ENCODE measurements at regions not wholly inside any gene's neighbourhood (a gene's known extent, or its start where the extent isn't known, plus 50 kb on each side); places are given as distances from the start of the nearest gene placed in this dataset.
"Not testable (repeated sequence)": the region's sequence is repeated elsewhere in the genome, so short reads cannot be mapped to it uniquely, and the experiment has no call there.

DNA sequence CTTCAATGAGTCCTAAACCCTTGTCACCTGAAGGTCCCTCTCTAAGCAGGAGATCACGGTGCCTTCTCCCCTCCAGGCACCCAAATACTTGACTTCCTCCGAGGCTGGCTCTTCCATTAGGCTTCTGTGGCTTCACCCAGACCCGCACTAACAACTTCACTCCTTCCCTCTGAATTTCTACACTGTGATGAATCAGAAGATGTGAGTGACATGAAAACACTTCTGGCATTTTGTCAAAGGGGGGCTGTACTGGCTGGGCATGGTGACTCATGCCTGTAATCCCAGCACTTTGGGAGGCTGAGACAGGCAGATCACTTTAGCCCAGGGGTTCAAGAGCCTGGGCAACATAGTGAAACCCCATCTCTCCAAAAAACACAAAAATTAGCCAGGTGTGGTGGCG, 72.6 kb upstream of the CNEP1R1 start:
- no peak for DNase-seq (ENCODE audit: low read depth)
- H3K4me3 ChIP-seq (ENCODE audit: low read length) = no peak overlapping the region
- TF ChIP-seq CTCF (conservative IDR thresholded peaks at IDR 0.05; ENCODE audit: low read length) = no peak

DNA sequence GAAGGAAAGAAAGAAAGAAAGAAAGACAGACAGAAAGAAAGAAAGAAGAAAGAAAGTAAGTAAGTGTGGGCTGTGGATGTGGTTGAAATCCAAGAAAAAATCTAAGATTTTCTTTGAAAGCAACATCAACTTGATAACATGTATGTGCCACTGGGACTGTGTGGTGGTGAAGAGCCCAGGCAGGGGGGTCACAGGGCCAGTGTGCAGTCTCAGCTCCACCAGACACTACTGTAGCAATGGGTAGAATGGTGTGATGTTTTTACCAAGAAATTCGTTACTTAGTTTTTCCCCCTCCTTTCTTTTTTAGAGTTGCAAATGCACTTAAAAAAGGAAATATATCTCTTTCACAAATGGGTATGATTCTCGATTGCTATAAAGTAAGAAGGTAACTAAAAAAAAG, 71.9 kb upstream of the CNEP1R1 start:
- no peak for TF ChIP-seq CTCF (conservative IDR thresholded peaks at IDR 0.05; ENCODE audit: low read length)
- DNase-seq (ENCODE audit: low read depth) = no peak
- no peak overlapping the region for H3K4me3 ChIP-seq (ENCODE audit: low read length)

- no peak overlapping the region for H3K4me3 ChIP-seq (ENCODE audit: low read length)
- TF ChIP-seq CTCF (conservative IDR thresholded peaks at IDR 0.05; ENCODE audit: low read length) = no peak
- DNase-seq (ENCODE audit: low read depth) = no peak
Measured at GRCh38 chr16:49955858-49956257, 69.2 kb upstream of the CNEP1R1 start.

DNA sequence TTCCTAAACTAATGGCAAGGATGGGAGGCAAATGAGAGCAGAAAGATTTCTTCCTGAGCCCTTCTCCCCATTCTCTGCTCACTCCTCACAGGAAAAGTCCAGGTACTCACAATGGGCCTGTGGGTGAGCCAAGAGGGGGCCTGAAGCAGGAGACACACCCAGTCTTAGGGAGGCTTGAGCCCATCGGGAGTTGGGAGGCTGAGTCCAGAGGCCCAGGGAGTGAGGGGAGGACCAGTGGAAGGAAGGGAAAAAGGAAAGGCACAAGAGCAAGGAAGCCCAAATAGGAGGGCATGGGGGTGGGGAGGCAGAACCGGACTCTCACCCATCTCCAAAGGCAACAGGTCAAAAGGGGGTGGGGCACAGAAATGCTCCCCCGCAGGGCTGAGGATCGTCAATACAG, 68.1 kb upstream of the CNEP1R1 start:
- no peak for TF ChIP-seq CTCF (conservative IDR thresholded peaks at IDR 0.05; ENCODE audit: low read length)
- H3K4me3 ChIP-seq (ENCODE audit: low read length) = no peak overlapping the region
- no peak for DNase-seq (ENCODE audit: low read depth)

GRCh38 chr16:49958448-49958847, 66.6 kb upstream of the CNEP1R1 start:
- DNase-seq (ENCODE audit: low read depth) = no peak
- no peak for TF ChIP-seq CTCF (conservative IDR thresholded peaks at IDR 0.05; ENCODE audit: low read length)
- H3K4me3 ChIP-seq (ENCODE audit: low read length) = no peak overlapping the region

GRCh38 chr16:49959552-49960277, 65.3 kb upstream of the CNEP1R1 start:
- H3K4me3 ChIP-seq (ENCODE audit: low read length) = no peak overlapping the region
- DNase-seq (ENCODE audit: low read depth) = peak; percentile 23
- no peak for TF ChIP-seq CTCF (conservative IDR thresholded peaks at IDR 0.05; ENCODE audit: low read length)

DNA sequence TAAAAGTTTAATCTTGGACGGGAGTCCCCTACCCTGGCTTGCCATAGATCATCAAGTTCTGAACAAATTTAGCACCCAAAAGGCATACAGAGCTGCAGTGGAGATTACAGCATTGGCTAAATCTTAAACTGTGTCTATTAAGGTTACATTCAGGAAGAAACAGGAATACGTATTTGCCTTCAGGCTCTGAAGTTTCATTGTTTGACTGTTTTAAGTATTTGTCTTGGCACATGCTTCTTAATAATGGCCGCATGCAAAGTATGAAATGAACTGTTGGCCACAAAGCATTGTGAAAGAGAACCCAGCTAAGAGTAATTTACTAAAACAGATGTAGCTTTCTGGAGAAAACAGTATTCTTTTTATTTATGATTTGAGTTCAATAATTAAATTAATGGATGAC, 63.9 kb upstream of the CNEP1R1 start:
- TF ChIP-seq CTCF (conservative IDR thresholded peaks at IDR 0.05; ENCODE audit: low read length) = no peak
- H3K4me3 ChIP-seq (ENCODE audit: low read length) = no peak overlapping the region
- DNase-seq (ENCODE audit: low read depth) = peak; percentile 70

DNA sequence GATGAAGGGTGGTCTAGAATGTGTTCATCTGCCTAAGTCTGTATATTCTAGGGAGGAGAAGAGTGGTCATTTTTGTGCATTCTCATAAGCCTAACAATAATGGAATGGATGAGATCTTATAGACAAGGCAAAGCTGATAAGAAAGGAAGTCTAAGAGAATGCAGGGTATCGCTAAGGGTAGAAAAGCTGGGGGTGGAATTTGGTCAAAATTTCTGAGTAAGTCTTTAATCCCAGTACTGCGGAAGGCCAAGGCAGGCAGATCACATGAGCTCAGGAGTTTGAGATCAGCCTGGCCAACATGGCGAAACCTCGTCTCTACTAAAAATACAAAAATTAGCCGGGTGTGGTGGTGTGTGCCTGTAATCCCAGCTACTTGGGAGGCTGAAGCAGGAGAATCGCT, 62.5 kb upstream of the CNEP1R1 start:
- DNase-seq (ENCODE audit: low read depth); H3K4me3 ChIP-seq (ENCODE audit: low read length): not testable (repeated sequence)

All from AG10803 (cell line).